ENCODE measurements at regions not wholly inside any gene's neighbourhood (a gene's known extent, or its start where the extent isn't known, plus 50 kb on each side); places are given as distances from the start of the nearest gene placed in this dataset.

GRCh38 chr1:79079770-79080169 lies 73.2 kb upstream of the ADGRL4 start:
- peaks cover 2% of the 10 kb centered on the region for H3K9me3 Mint-ChIP-seq
- DNase-seq (no peak), ATAC-seq (ENCODE audit: low read depth) (no peak)
- H3K36me3 Mint-ChIP-seq (ENCODE audit: low read depth), result no peaks in the 10 kb centered on the region
- intact Hi-C loops (cut with micrococcal nuclease), result no loop called here
- ChIA-PET CTCF (no interaction called here), POLR2A (no interaction called here)
- H3K27me3 Mint-ChIP-seq, result no peaks in the 10 kb centered on the region
- H3K4me3 Mint-ChIP-seq, result no peak overlapping the region
- H3K27ac Mint-ChIP-seq, result no peak overlapping the region
- no peak for TF ChIP-seq CTCF (IDR thresholded peaks at IDR 0.05)
- H3K4me1 Mint-ChIP-seq, result no peaks in the 10 kb centered on the region

- peaks cover 4% of the 10 kb centered on the region for H3K9me3 Mint-ChIP-seq
- no peak for TF ChIP-seq CTCF (IDR thresholded peaks at IDR 0.05)
- H3K27me3 Mint-ChIP-seq, result no peaks in the 10 kb centered on the region
- H3K36me3 Mint-ChIP-seq (ENCODE audit: low read depth), result no peaks in the 10 kb centered on the region
- H3K27ac Mint-ChIP-seq, result no peak overlapping the region
- intact Hi-C loops (cut with micrococcal nuclease), result no loop called here
- POLR2A ChIA-PET, result no interaction called here
- ATAC-seq (ENCODE audit: low read depth), result no peak
- no peak for DNase-seq
- H3K4me3 Mint-ChIP-seq, result no peak overlapping the region
- no peaks in the 10 kb centered on the region for H3K4me1 Mint-ChIP-seq
- CTCF ChIA-PET, result no interaction called here
These were observed 68.4 kb upstream of the ADGRL4 start for GRCh38 chr1:79074975-79075374.

DNA sequence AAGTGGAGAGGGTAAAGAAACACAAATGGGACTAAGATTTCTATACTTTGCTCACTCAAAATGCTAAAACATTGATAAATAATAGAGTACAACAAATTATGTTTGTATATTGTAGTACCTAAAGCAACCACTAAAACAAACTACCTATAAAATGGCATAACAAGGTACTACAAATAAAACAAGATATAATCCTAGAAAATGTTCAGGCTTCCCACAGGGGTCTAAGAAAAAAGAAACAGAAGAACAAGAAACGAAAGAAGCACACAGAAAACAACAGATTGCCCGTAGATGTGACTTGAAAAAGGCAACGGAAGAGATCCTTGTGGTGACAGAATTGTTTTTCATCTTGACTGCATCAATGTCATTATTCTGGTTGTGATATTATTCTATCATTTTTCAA lies 63.3 kb upstream of the ADGRL4 start:
- POLR2A ChIA-PET, result no interaction called here
- Mint-ChIP-seq H3K27ac (no peak overlapping the region), H3K4me1 (no peaks in the 10 kb centered on the region), H3K4me3 (no peak overlapping the region), H3K36me3 (ENCODE audit: low read depth) (no peaks in the 10 kb centered on the region), H3K27me3 (no peaks in the 10 kb centered on the region), H3K9me3 (peaks cover 10% of the 10 kb centered on the region)
- intact Hi-C loops (cut with micrococcal nuclease), result no loop called here
- no peak for DNase-seq
- TF ChIP-seq CTCF (IDR thresholded peaks at IDR 0.05), result no peak
- no peak for ATAC-seq (ENCODE audit: low read depth)
- CTCF ChIA-PET, result no interaction called here

- Mint-ChIP-seq H3K9me3 (peaks cover 26% of the 10 kb centered on the region), H3K27me3 (no peaks in the 10 kb centered on the region), H3K4me1 (no peaks in the 10 kb centered on the region), H3K4me3 (no peak overlapping the region), H3K27ac (no peak overlapping the region), H3K36me3 (ENCODE audit: low read depth) (no peaks in the 10 kb centered on the region)
- intact Hi-C loops (cut with micrococcal nuclease), result no loop called here
- DNase-seq (no peak), ATAC-seq (ENCODE audit: low read depth) (no peak)
- CTCF ChIA-PET, result no interaction called here
- TF ChIP-seq CTCF (IDR thresholded peaks at IDR 0.05), result no peak
- POLR2A ChIA-PET, result no interaction called here
These were observed 52.8 kb upstream of the ADGRL4 start for GRCh38 chr1:79059341-79059740.
